Small intestine (tissue), 7 donors: ENCODE measurements at regions not wholly inside any gene's neighbourhood (a gene's known extent, or its start where the extent isn't known, plus 50 kb on each side); places are given as distances from the start of the nearest gene placed in this dataset.

Experiments
- DNase-seq, 2 donors: peaks; one replicate each; pipeline versions ENCODE4 v3.0.0 to v3.0.0-alpha.2; 2013
- FAIRE-seq: peaks from 2 replicates; lab custom pipeline; 2012; peaks lifted over from hg19 to GRCh38; lab: Jason Lieb, UNC
- H3K27ac ChIP-seq, 3 donors: one replicate each; pipeline ENCODE4 v1.5.1; 2013; ENCODE audit warnings: low read length in 2 of 3, mild to moderate bottlenecking in 2 of 3, control low read depth in 1 of 3, inconsistent platforms in 1 of 3, low read depth in 1 of 3, moderate library complexity in 1 of 3
- H3K27me3 ChIP-seq, 3 donors: one replicate each; pipeline ENCODE4 v1.6.1; 2013; ENCODE audit warnings: low read length in 3 of 3, inconsistent platforms in 1 of 3; ENCODE audit not compliant: control insufficient read depth in 3 of 3, insufficient read depth in 3 of 3
- H3K36me3 ChIP-seq, 3 donors: one replicate each; pipeline ENCODE4 v1.6.1; 2013; ENCODE audit warnings: low read length in 3 of 3, inconsistent platforms in 1 of 3, low read depth in 1 of 3, mild to moderate bottlenecking in 1 of 3, moderate library complexity in 1 of 3; ENCODE audit not compliant: control insufficient read depth in 3 of 3, insufficient read depth in 2 of 3
- H3K4me1 ChIP-seq, 3 donors: one replicate each; pipeline ENCODE4 v1.6.1; 2013; ENCODE audit warnings: low read length in 2 of 3, inconsistent platforms in 1 of 3, low read depth in 1 of 3, mild to moderate bottlenecking in 1 of 3, moderate library complexity in 1 of 3; ENCODE audit not compliant: control insufficient read depth in 3 of 3, insufficient read depth in 2 of 3
- H3K4me3 ChIP-seq, 3 donors: one replicate each; pipeline ENCODE4 v1.5.1; 2013; ENCODE audit warnings: low read length in 3 of 3, control low read depth in 1 of 3, inconsistent platforms in 1 of 3, low read depth in 1 of 3, mild to moderate bottlenecking in 1 of 3, moderate library complexity in 1 of 3
- H3K9me3 ChIP-seq, 2 donors: one replicate each; pipeline ENCODE4 v1.6.1; 2013; ENCODE audit warnings: low read depth in 1 of 2, low read length in 1 of 2; ENCODE audit not compliant: control insufficient read depth in 2 of 2, insufficient read depth in 1 of 2
- WGBS, 3 donors: extraction: QIAGEN DNeasy Blood & Tissue Kit; methylation state at CpG; one replicate each; pipeline ENCODE4 v1.1.7; 2013; 5-methylcytosine and 5-hydroxymethylcytosine counted together
- donor health status: healthy with polysubstance abuse.
- donor health status: control.
- donor health status: control.
- donor health status: Bipolar disorder and iron deficiency.
- donor health status: healthy.

GRCh38 chr11:31895926-31896325 lies 84.8 kb upstream of the PAX6 start:
- no peaks in the 10 kb centered on the region for H3K9me3 ChIP-seq
- H3K36me3 ChIP-seq, result no peaks in the 10 kb centered on the region
- 90 to 96% (median 94%) methylated on average over 1 of the region's 1 CpG for WGBS, 3 donors
- FAIRE-seq (no peak), DNase-seq (no peak)
- no peak overlapping the region for H3K27ac ChIP-seq
- H3K27me3 ChIP-seq, result no peaks in the 10 kb centered on the region
- H3K4me1 ChIP-seq, result no peaks in the 10 kb centered on the region
- no peak overlapping the region for H3K4me3 ChIP-seq

GRCh38 chr11:31887180-31887579 lies 76.1 kb upstream of the PAX6 start:
- Histone ChIP-seq H3K27ac (no peak overlapping the region), H3K9me3 (no peaks in the 10 kb centered on the region), H3K36me3 (no peaks in the 10 kb centered on the region), H3K27me3 (peaks cover 0 to 4% (median 3%) of the 10 kb centered on the region in 3 donors), H3K4me1 (no peaks in the 10 kb centered on the region), H3K4me3 (no peak overlapping the region)
- WGBS, 3 donors, result 68 to 77% (median 72%) methylated on average over 6 of the region's 6 CpGs
- DNase-seq (no peak), FAIRE-seq (no peak)

- FAIRE-seq (no peak), DNase-seq (no peak)
- WGBS, 3 donors, result 64 to 80% (median 66%) methylated on average over 3 of the region's 3 CpGs
- no peaks in the 10 kb centered on the region for H3K4me1 ChIP-seq
- H3K9me3 ChIP-seq, result no peaks in the 10 kb centered on the region
- H3K4me3 ChIP-seq, result no peak overlapping the region
- no peaks in the 10 kb centered on the region for H3K36me3 ChIP-seq
- H3K27me3 ChIP-seq, result peaks cover 0 to 4% (median 3%) of the 10 kb centered on the region in 3 donors
- no peak overlapping the region for H3K27ac ChIP-seq
Measured at GRCh38 chr11:31884080-31884479, 73.0 kb upstream of the PAX6 start.

- H3K27ac ChIP-seq, result no peak overlapping the region
- no peaks in the 10 kb centered on the region for H3K36me3 ChIP-seq
Measured at GRCh38 chr11:31883435-31883834, 72.3 kb upstream of the PAX6 start.

GRCh38 chr11:31882951-31883392 lies 71.8 kb upstream of the PAX6 start:
- Histone ChIP-seq H3K9me3 (no peaks in the 10 kb centered on the region), H3K4me3 (no peak overlapping the region), H3K27ac (no peak overlapping the region), H3K36me3 (no peaks in the 10 kb centered on the region), H3K4me1 (no peaks in the 10 kb centered on the region), H3K27me3 (peaks cover 0 to 4% (median 3%) of the 10 kb centered on the region in 3 donors)
- no peak for DNase-seq
- FAIRE-seq, result no peak
- WGBS, 3 donors, result 19 to 28% (median 22%) methylated on average over 5 of the region's 5 CpGs

More at GRCh38 chr11:31883435-31883834, 72.3 kb upstream of the PAX6 start:
- no peak for DNase-seq
- Histone ChIP-seq H3K9me3 (no peaks in the 10 kb centered on the region), H3K4me1 (no peaks in the 10 kb centered on the region), H3K27me3 (peaks cover 0 to 4% (median 3%) of the 10 kb centered on the region in 3 donors), H3K4me3 (no peak overlapping the region)
- FAIRE-seq, result no peak
- 53 to 59% (median 57%) methylated on average over 3 of the region's 3 CpGs for WGBS, 3 donors

GRCh38 chr11:31881825-31882224 lies 70.7 kb upstream of the PAX6 start:
- FAIRE-seq (no peak), DNase-seq (no peak)
- 50 to 69% (median 51%) methylated on average over 2 of the region's 2 CpGs for WGBS, 3 donors
- Histone ChIP-seq H3K36me3 (no peaks in the 10 kb centered on the region), H3K4me3 (no peak overlapping the region), H3K4me1 (no peaks in the 10 kb centered on the region), H3K27me3 (peaks cover 0 to 4% (median 3%) of the 10 kb centered on the region in 3 donors), H3K9me3 (no peaks in the 10 kb centered on the region), H3K27ac (no peak overlapping the region)

GRCh38 chr11:31879681-31880080 lies 68.6 kb upstream of the PAX6 start:
- H3K27me3 ChIP-seq, result peaks cover 0 to 9% (median 4%) of the 10 kb centered on the region in 3 donors
- WGBS, 3 donors, result 70 to 80% (median 80%) methylated on average over 2 of the region's 2 CpGs
- FAIRE-seq, result no peak

GRCh38 chr11:31877863-31878262 lies 66.7 kb upstream of the PAX6 start:
- H3K27ac ChIP-seq, result no peak overlapping the region
- no peak for DNase-seq
- FAIRE-seq, result no peak
- H3K36me3 ChIP-seq, result no peaks in the 10 kb centered on the region
- no peaks in the 10 kb centered on the region for H3K9me3 ChIP-seq
- 65 to 78% (median 66%) methylated on average over 3 of the region's 3 CpGs for WGBS, 3 donors
- no peaks in the 10 kb centered on the region for H3K4me1 ChIP-seq
- H3K27me3 ChIP-seq, result peaks cover 3 to 9% (median 4%) of the 10 kb centered on the region in 3 donors
- H3K4me3 ChIP-seq, result no peak overlapping the region

More at GRCh38 chr11:31879681-31880080, 68.6 kb upstream of the PAX6 start:
- Histone ChIP-seq H3K27ac (no peak overlapping the region), H3K4me1 (no peaks in the 10 kb centered on the region), H3K36me3 (no peaks in the 10 kb centered on the region), H3K4me3 (no peak overlapping the region), H3K9me3 (no peaks in the 10 kb centered on the region)
- DNase-seq, result no peak

- peaks cover 3 to 12% (median 4%) of the 10 kb centered on the region in 3 donors for H3K27me3 ChIP-seq
- WGBS, 3 donors, result 34 to 46% (median 38%) methylated on average over 4 of the region's 4 CpGs
- no peak for FAIRE-seq
- DNase-seq, result no peak
- H3K4me3 ChIP-seq, result no peak overlapping the region
- no peaks in the 10 kb centered on the region for H3K4me1 ChIP-seq
- H3K9me3 ChIP-seq, result no peaks in the 10 kb centered on the region
- no peak overlapping the region for H3K27ac ChIP-seq
- H3K36me3 ChIP-seq, result no peaks in the 10 kb centered on the region
Measured at GRCh38 chr11:31877083-31877482, 66.0 kb upstream of the PAX6 start.
